GM21390 (cell line): ENCODE measurements at regions not wholly inside any gene's neighbourhood (a gene's known extent, or its start where the extent isn't known, plus 50 kb on each side); places are given as distances from the start of the nearest gene placed in this dataset.

Experiments used
- ATAC-seq: cut with Tn5 transposase; IDR thresholded peaks from one replicate; pipeline ENCODE4 v1.9.1; 2021; ENCODE audit not compliant: unreplicated experiment

DNA sequence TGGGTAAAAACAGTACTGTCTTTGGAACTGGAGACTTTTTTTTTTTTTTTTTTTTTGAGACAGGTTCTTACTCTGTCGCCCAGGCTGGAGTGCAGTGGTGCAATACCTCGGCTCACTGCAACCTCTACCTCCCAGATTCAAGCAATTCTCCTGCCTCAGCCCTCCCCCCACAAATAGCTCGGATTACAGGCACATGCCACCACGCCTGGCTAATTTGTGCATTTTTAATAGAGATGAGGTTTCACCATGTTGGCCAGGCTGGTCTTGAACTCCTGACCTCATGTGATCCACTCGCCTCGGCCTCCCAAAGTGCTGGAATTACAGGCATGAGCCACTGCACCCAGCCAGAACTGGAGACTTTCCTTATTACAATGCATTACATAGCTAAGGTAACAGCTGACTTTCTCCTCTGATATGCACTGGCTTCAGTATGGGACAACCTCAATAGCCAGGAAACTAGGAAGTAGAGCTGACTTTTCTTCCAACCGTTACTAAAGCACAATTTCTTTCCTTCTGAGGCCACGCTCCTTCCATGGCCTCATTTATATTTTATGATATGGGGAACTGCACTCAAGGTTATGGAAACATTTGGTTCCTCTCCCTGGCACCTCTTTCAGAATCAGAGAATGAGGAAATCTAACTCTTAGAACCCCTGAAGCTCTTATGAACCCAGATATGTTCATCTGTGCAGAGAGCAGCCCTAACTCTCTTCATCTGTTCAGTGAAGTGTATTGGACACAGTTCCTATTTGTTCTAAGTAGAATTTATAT lies 53.5 kb upstream of the FAM9B start:
- ATAC-seq, result no peak

DNA sequence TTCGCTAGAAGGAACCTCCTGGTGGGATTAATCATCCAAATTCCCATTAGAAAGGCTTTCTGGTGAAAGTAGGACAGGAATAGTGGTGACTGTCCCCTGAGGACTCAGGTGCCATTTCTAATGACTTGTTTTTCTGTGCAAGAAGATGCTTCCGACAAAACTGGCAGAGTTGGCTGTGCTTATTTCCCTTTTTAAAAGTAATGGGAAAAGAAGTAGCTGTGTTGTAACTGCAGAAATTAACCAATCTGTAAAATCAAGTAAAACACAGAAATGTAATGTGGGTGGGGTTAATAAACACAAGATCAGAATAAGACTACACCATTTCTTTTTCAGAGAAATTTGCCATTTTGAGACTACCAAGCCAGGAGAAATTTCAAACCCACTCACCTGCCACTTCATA lies 55.0 kb upstream of the FAM9B start:
- ATAC-seq, result no peak

GRCh38 chrX:9090766-9091165 lies 56.8 kb upstream of the FAM9B start:
- ATAC-seq, result no peak

DNA sequence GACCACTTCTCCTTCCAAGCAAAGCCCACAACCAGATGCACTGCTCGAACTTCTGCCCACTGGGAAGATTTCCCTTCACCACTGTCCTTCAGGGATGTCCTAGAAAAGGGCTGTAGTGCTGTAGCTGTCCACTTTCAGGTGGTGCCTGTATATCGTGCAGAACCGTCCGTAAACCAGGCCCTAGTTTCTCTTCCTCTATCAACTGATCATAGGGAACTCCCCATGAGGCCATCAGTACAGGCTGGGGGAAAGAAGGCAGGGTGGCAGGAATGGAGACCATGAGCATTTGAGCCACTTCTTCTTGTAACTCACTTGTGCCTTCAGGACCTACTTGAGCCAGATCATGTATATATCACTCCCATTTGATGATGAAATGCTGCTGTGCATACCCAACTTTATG lies 57.3 kb upstream of the FAM9B start:
- ATAC-seq, result no peak

DNA sequence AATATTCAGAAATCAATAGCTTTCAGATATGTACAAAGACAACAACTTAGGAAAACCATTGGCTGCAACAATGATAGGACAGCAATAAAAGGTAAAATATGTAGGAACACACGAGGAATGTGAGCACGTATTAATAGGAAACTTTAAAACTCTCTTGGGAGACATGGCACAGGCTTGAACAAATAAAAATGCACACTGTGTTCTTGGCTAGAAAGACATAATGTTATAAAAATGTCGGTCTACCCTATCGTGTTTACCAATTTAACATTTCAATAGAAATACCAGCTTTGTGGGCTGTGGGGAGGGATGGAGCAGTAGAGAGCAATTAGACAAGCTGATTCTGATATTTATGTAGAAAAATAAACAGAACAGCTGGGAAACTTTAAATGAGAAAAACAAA lies 69.0 kb upstream of the FAM9B start:
- no peak for ATAC-seq

GRCh38 chrX:9108054-9108453 lies 74.1 kb upstream of the FAM9B start:
- ATAC-seq, result no peak

DNA sequence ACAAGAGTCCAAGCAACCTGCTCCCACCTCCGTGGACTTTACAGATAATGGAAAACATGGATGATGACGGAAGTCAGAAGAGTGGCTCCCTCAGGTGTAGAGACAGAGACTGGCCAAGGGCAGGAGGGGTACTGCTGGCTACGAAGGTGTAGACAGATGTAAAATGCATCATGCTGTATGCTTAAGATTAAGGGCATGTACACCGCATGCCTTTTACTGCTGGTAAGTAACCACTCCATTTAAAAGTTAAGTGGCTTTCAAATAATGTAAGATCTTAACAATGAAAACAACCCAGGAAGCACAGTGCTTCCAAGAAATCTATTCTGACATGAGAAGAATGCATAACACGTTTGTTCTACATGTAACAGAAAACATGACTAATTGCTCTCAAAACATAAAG lies 76.9 kb upstream of the FAM9B start:
- no peak for ATAC-seq

- no peak for ATAC-seq
Measured at GRCh38 chrX:9114245-9114644, 80.3 kb upstream of the FAM9B start.

DNA sequence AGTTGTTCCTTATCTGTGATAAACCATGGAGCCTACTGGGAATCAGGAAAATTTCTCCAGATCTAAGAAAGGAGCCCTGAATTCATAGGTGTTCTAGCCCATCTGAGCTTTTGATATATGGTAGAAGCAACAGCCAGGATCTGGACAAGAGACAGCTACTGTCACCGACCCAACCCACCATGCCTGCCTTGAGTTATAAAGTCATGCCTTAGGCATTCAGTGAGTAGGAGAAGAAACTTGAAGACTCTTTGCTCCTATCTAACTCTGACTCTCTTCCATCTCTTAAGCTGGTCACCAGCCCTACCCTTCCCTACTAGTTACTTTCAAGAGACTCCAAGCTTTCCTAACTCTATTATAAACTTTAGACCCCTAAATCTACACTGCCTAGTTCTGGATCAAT lies 83.9 kb upstream of the FAM9B start:
- no peak for ATAC-seq

DNA sequence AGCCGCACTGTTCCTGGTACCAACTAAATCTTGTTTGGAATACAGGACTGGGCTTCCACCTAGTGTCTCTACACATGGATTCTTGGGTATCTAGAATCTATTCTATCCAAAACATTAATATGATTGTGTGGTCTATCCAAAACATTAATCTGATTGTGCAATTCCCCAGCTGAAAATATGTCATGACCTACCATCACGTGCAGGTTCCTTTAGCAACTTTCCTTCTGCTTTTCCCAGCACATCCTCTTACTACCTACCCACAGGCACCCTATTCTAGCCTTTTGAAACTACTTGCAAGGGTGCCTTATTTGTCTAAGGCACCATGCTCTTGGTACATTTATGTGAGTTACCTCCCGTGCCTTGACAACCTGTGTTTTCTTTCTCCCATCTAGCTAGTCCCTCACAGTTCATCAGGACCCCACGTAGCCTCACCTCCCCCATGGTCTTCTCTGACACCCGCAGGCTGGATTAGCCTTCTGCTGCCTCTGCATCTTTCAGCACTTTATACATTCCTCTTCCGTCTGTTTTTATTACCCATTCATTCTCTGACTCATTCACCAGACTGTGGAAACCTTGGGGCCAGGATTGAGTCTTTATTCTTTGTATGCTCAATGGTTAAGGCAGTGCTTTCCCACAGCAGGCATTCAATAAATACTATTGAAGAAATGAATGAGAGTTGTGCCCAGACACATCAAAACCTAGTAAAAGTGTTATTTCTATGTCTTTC lies 88.8 kb upstream of the FAM9B start:
- no peak for ATAC-seq

- ATAC-seq, result no peak
Measured at GRCh38 chrX:9127986-9128385, 94.1 kb upstream of the FAM9B start.

GRCh38 chrX:9130031-9130430 lies 96.1 kb upstream of the FAM9B start:
- no peak for ATAC-seq

- ATAC-seq, result no peak
Measured at GRCh38 chrX:9131066-9131465, 97.1 kb upstream of the FAM9B start.

- ATAC-seq, result no peak
Measured at GRCh38 chrX:9132036-9132638, 98.2 kb upstream of the FAM9B start.

- ATAC-seq, result no peak
Measured at GRCh38 chrX:9133426-9133825, 99.5 kb upstream of the FAM9B start.

- no peak for ATAC-seq
Measured at GRCh38 chrX:9134366-9134765, 100.4 kb upstream of the FAM9B start.

DNA sequence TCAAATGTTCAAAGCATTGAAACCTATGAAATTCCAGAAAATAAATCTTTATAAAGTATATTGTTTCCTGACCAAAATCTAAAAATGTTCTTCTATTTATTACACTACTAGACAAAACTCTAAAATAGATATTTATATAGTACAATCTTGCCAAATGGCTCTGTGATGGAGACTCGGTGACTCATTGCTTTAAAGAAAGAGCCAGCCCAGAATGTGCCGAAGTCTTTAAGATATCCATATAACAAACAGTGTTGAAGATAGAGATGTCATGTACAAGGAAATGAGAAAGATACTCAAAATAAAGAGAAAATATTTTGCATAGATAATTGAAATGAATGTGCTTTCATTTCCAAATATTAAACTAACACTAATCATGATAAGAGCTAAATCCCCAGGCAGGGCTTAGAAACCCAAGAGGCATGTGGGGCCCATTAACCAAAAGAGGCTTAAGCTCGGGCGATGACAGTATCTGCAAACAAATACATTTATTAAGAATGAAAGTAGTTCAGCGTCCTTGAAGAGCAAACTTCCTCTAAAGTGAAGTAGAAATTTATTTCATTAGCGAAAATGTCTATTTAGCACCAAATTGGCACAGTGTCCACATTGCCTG lies 102.1 kb upstream of the FAM9B start:
- ATAC-seq, result no peak

DNA sequence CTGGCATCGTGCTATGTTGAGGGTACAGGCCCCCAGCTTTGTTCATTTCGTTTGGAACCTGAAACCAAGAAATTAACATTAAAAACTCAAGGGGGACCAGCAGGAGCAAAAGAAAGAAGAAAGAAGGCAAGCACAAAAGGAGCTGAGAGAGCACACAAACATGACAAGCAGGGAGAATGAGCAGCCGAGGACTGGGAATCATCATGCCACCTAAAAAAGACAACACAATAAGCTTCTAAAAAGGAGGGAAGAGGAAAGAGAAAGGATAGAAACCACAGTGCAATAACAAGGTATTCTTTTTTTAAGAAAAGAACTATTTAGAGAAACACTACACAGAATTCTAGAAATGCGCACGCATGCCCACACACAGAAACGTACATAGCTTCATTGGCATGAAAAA lies 103.2 kb upstream of the FAM9B start:
- no peak for ATAC-seq

DNA sequence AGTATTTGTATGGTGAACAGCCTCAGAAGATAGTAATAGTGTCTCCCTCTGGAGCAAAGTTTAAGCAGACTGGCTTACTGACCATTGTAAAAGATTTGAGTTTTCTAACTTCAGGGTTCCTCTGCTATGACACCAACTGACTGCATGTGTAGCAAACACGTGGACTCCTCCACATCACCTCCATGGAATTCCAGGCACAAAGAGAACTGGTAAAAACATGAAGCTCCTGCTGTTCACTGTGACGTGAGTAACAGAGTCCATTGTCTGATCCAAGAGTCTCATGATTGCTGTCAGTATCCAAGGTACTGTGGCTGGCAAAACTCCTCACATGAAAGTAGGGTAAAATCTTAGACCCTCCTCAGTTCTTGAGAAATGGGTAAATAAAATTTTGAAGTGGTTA lies 107.6 kb upstream of the FAM9B start:
- no peak for ATAC-seq

DNA sequence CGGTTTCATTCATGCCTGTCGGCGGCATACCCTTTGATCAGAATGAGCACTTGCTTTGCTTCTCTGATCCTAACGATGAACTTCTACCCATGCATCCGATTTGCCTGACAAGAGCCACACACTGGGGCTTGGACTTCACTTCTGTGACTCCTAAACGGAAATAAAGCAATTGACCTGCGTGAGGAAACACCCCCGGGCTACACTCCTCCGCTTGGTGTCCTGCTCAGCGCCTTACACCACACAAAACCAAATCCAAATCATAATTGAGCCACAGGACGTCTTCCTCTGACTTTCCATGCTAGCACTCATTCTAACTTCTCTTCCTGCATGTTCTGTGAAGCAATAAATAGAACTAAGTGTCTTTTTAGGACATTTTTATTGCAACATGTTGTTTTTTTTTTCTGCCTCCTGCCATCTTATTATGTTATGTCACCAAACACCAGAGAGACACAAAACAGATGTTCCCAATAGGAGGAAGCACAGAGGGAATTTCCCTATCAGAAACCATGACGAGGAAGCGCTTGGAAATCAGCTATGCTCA lies 110.8 kb upstream of the FAM9B start:
- ATAC-seq, result no peak

DNA sequence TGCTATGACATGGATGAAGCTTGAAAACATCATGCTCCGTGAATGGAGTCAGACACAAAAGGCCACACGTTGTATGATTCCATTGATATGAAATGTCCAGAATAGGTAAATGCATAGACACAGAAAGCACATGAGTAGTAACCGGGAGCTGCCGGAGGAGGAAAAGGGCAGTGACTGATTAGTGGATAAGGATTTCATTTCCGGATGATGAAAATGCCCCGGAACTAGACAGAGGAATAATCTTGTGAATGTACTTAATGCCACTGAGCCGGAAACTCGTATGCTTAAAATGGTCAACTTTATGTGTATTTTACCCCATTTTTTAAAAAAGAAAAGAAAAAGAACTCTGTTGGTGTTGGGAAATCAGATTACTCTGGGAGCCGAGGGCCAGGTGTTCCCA lies 112.7 kb upstream of the FAM9B start:
- ATAC-seq, result no peak

GRCh38 chrX:9147086-9147485 lies 113.2 kb upstream of the FAM9B start:
- ATAC-seq, result no peak
